H1 (cell line): ENCODE measurements at regions not wholly inside any gene's neighbourhood (a gene's known extent, or its start where the extent isn't known, plus 50 kb on each side); places are given as distances from the start of the nearest gene placed in this dataset.

ENCODE experiments used
- CTCF ChIA-PET: fragments of 300-600 bp; sonication (Branson Sonifier 250); formaldehyde crosslinking; loops from one replicate; lab custom pipeline; 2021; ENCODE audit not compliant: partially characterized antibody; lab: Charles Lee
- POLR2A ChIA-PET: fragments of 300-600 bp; sonication (Branson Sonifier 250); formaldehyde crosslinking; loops from one replicate; lab custom pipeline; 2021; ENCODE audit warnings: inconsistent platforms; ENCODE audit not compliant: partially characterized antibody; lab: Charles Lee
- DNase-seq, 2 experiments: peaks; one replicate each; pipeline versions ENCODE4 v3.0.0 to v3.0.0-alpha.2; 2010 to 2022; ENCODE audit warnings: low spot score in 2 of 2, low read depth in 1 of 2, mixed read lengths in 1 of 2
- FAIRE-seq: peaks from 2 replicates; lab custom pipeline; 2011; peaks lifted over from hg19 to GRCh38; lab: Jason Lieb, UNC
- H2AFZ ChIP-seq: 2 replicates; pipeline ENCODE4 v1.8.1; 2012; ENCODE audit warnings: low read length, inconsistent platforms
- H2AK5ac ChIP-seq: 2 replicates; pipeline ENCODE4 v1.6.1; 2013; ENCODE audit warnings: low read depth, low read length
- H2BK120ac ChIP-seq: replicated peaks from 2 replicates; pipeline ENCODE3; 2013; ENCODE audit warnings: low read depth, low read length, inconsistent platforms
- H2BK12ac ChIP-seq: 2 replicates; pipeline ENCODE4 v1.6.1; 2013; ENCODE audit warnings: low read depth, low read length
- H2BK15ac ChIP-seq: 2 replicates; pipeline ENCODE4 v1.6.1; 2013; ENCODE audit warnings: low read length
- H2BK20ac ChIP-seq: 2 replicates; pipeline ENCODE4 v1.6.1; 2013; ENCODE audit warnings: low read length
- H2BK5ac ChIP-seq: 2 replicates; pipeline ENCODE4 v1.6.1; 2013; ENCODE audit warnings: low read depth, low read length
- H3K14ac ChIP-seq: 2 replicates; pipeline ENCODE4 v1.6.1; 2013; ENCODE audit warnings: inconsistent platforms; ENCODE audit not compliant: insufficient read length
- H3K18ac ChIP-seq: 2 replicates; pipeline ENCODE4 v1.6.1; 2013; ENCODE audit warnings: low read length; ENCODE audit errors: extremely low read depth
- H3K23ac ChIP-seq: 2 replicates; pipeline ENCODE4 v1.6.1; 2013; ENCODE audit warnings: inconsistent platforms; ENCODE audit not compliant: insufficient read length
- H3K23me2 ChIP-seq: 2 replicates; pipeline ENCODE4 v1.6.1; 2013; ENCODE audit warnings: low read depth, low read length
- H3K27ac ChIP-seq: 2 replicates; pipeline ENCODE4 v1.6.1; 2011; ENCODE audit warnings: low read depth, low read length, inconsistent platforms
- H3K27me3 ChIP-seq, 4 experiments: replicated peaks in 1 of 4; 1 replicate in 1 of 4; 2 replicates in 3 of 4; pipeline versions ENCODE4 v1.6.1 to v1.8.1; 2011 to 2013; ENCODE audit warnings: low read length in 3 of 4, mild to moderate bottlenecking in 3 of 4, inconsistent platforms in 2 of 4, mixed read lengths in 2 of 4, moderate library complexity in 1 of 4; ENCODE audit not compliant: control insufficient read depth in 3 of 4, insufficient read depth in 3 of 4; ENCODE audit errors: extremely low read depth in 1 of 4
- H3K36me3 ChIP-seq, 4 experiments: 2 replicates each; pipeline versions ENCODE4 v1.6.1 to v1.8.1; 2011 to 2013; ENCODE audit warnings: mild to moderate bottlenecking in 4 of 4, low read length in 3 of 4, moderate library complexity in 2 of 4, control low read depth in 1 of 4, inconsistent platforms in 1 of 4; ENCODE audit not compliant: insufficient read depth in 4 of 4, control insufficient read depth in 2 of 4
- H3K4ac ChIP-seq: replicated peaks from 2 replicates; pipeline ENCODE3; 2013; ENCODE audit warnings: low read length, low read depth, mixed read lengths, inconsistent platforms; ENCODE audit not compliant: insufficient read length
- H3K4me1 ChIP-seq, 4 experiments: replicated peaks in 1 of 4; 1 replicate in 1 of 4; 2 replicates in 3 of 4; pipeline versions ENCODE4 v1.6.1 to v1.8.1; 2011 to 2013; ENCODE audit warnings: low read length in 3 of 4, inconsistent platforms in 2 of 4, mixed read lengths in 1 of 4; ENCODE audit not compliant: insufficient read depth in 4 of 4, control insufficient read depth in 3 of 4
- H3K4me2 ChIP-seq, 2 experiments: 2 replicates each; pipeline versions ENCODE4 v1.6.1 to v1.8.1; 2011 to 2013; ENCODE audit warnings: low read depth in 2 of 2, low read length in 2 of 2, control low read depth in 1 of 2, inconsistent platforms in 1 of 2, mild to moderate bottlenecking in 1 of 2; ENCODE audit not compliant: insufficient read depth in 1 of 2
- H3K4me3 ChIP-seq, 4 experiments: fragments of 200-600, 300-600 bp in 1 of 4; sonication (generic), shearing (Covaris generic), sonication (Bioruptor Twin) in 1 of 4; 2 replicates each; pipeline versions ENCODE4 v1.5.1 to v1.8.1; 2011 to 2016; ENCODE audit warnings: low read length in 4 of 4, low read depth in 3 of 4, control low read depth in 2 of 4, inconsistent platforms in 2 of 4, mild to moderate bottlenecking in 2 of 4, mixed read lengths in 1 of 4, moderate library complexity in 1 of 4; ENCODE audit not compliant: insufficient read depth in 2 of 4; ENCODE audit errors: extremely low read depth in 1 of 4
- H3K56ac ChIP-seq: replicated peaks from 2 replicates; pipeline ENCODE3; 2013; ENCODE audit warnings: low read depth, mild to moderate bottlenecking, mixed read lengths, low read length, inconsistent platforms; ENCODE audit not compliant: insufficient read length
- H3K79me1 ChIP-seq: 2 replicates; pipeline ENCODE4 v1.6.1; 2013; ENCODE audit warnings: low read depth, low read length, control low read depth
- H3K79me2 ChIP-seq, 2 experiments: 2 replicates each; pipeline versions ENCODE4 v1.6.1 to v1.8.1; 2012 to 2013; ENCODE audit warnings: low read length in 2 of 2, mild to moderate bottlenecking in 2 of 2, inconsistent platforms in 1 of 2; ENCODE audit not compliant: insufficient read depth in 2 of 2, control insufficient read depth in 1 of 2
- H3K9ac ChIP-seq, 4 experiments: replicated peaks in 1 of 4; 1 replicate in 1 of 4; 2 replicates in 3 of 4; pipeline versions ENCODE4 v1.6.1 to v1.8.1; 2011 to 2013; ENCODE audit warnings: low read depth in 3 of 4, low read length in 3 of 4, control low read depth in 2 of 4, mild to moderate bottlenecking in 2 of 4, moderate library complexity in 2 of 4, inconsistent platforms in 1 of 4; ENCODE audit errors: extremely low read depth in 1 of 4
- H3K9me3 ChIP-seq, 2 experiments: 2 replicates each; pipeline versions ENCODE4 v1.6.1 to v1.8.1; 2012 to 2013; ENCODE audit warnings: mild to moderate bottlenecking in 2 of 2, moderate library complexity in 2 of 2, control low read depth in 1 of 2, inconsistent platforms in 1 of 2, low read depth in 1 of 2, low read length in 1 of 2, mixed read lengths in 1 of 2; ENCODE audit not compliant: insufficient read depth in 2 of 2
- H4K20me1 ChIP-seq, 2 experiments: replicated peaks in 1 of 2; 2 replicates each; pipeline versions ENCODE3 to v1.8.1; 2011 to 2013; ENCODE audit warnings: inconsistent platforms in 2 of 2, low read length in 2 of 2, mild to moderate bottlenecking in 1 of 2; ENCODE audit not compliant: insufficient read depth in 2 of 2, control insufficient read depth in 1 of 2
- H4K5ac ChIP-seq: 2 replicates; pipeline ENCODE4 v1.6.1; 2013; ENCODE audit warnings: low read length, low read depth, mixed read lengths, inconsistent platforms; ENCODE audit not compliant: insufficient read length
- H4K8ac ChIP-seq: 2 replicates; pipeline ENCODE4 v1.8.0; 2013; ENCODE audit warnings: mild to moderate bottlenecking, moderate library complexity, low read length, inconsistent platforms; ENCODE audit not compliant: insufficient read depth; ENCODE audit errors: extremely low read depth
- H4K91ac ChIP-seq: replicated peaks from 2 replicates; pipeline ENCODE3; 2013; ENCODE audit warnings: low read length, mixed read lengths, inconsistent platforms; ENCODE audit not compliant: insufficient read length
- KDM4A ChIP-seq: IDR thresholded peaks from one replicate; pipeline ENCODE4 v1.7.1; 2012; ENCODE audit warnings: low read depth, mild to moderate bottlenecking, moderate library complexity, low read length, inconsistent platforms; ENCODE audit not compliant: severe bottlenecking
- NANOG ChIP-seq: IDR thresholded peaks from 2 replicates; pipeline ENCODE4 v1.6.1; 2011; ENCODE audit warnings: low read length, low read depth, mild to moderate bottlenecking, inconsistent platforms; ENCODE audit not compliant: insufficient read depth, poor library complexity, severe bottlenecking
- SIRT6 ChIP-seq: IDR thresholded peaks from one replicate; pipeline ENCODE4 v1.7.1; 2012; ENCODE audit warnings: low read length, inconsistent platforms
- WGBS, 2 experiments: shearing (Covaris generic) in 1 of 2; methylation state at CpG; one replicate each; pipeline versions ENCODE4 v1.1.6 to v1.1.7; 2013 to 2015; ENCODE audit warnings: low lambda C conversion rate in 2 of 2, mixed read lengths in 2 of 2, inconsistent platforms in 1 of 2, low coverage in 1 of 2, missing lambda C conversion rate in 1 of 2; ENCODE audit not compliant: insufficient replicate concordance in 2 of 2, insufficient coverage in 1 of 2, insufficient read length in 1 of 2; ENCODE audit errors: extremely low coverage in 1 of 2, missing lambda C conversion rate in 1 of 2; 5-methylcytosine and 5-hydroxymethylcytosine counted together

- H3K9me3 ChIP-seq = no peaks in the 10 kb centered on the region
- H3K18ac ChIP-seq = no peak overlapping the region
- H3K27me3 ChIP-seq = no peaks in the 10 kb centered on the region
- FAIRE-seq = no peak
- no peak overlapping the region for H3K9ac ChIP-seq
- H3K4me3 ChIP-seq = no peak overlapping the region
- no peak overlapping the region for H2AFZ ChIP-seq
- 94% methylated on average over 4 of the region's 4 CpGs; no CpG with 5 or more reads in 1 of the 2 experiments for WGBS, 2 experiments
- H2AK5ac ChIP-seq = no peak overlapping the region
- POLR2A ChIA-PET = no interaction called here
- no peak overlapping the region for H2BK15ac ChIP-seq
- no peaks in the 10 kb centered on the region; a peak in 1 of 8 replicates for H3K36me3 ChIP-seq
- peaks cover 2% of the 10 kb centered on the region; the same call in 1 of the 2 replicates for H3K23me2 ChIP-seq
- H3K79me1 ChIP-seq = no peaks in the 10 kb centered on the region
- no peak overlapping the region for H3K4me2 ChIP-seq
- no peaks in the 10 kb centered on the region for H3K79me2 ChIP-seq
- H3K4ac ChIP-seq = no peak overlapping the region
- H3K14ac ChIP-seq = no peak overlapping the region
- no peak overlapping the region for H3K23ac ChIP-seq
- no peak overlapping the region for H2BK20ac ChIP-seq
- no peaks in the 10 kb centered on the region for H4K20me1 ChIP-seq
- no peak overlapping the region for H2BK12ac ChIP-seq
- no peak overlapping the region for H2BK5ac ChIP-seq
- no peak overlapping the region for H2BK120ac ChIP-seq
- no peak for DNase-seq
- H4K8ac ChIP-seq = no peak overlapping the region
- H3K27ac ChIP-seq = no peak overlapping the region
- H3K56ac ChIP-seq = no peak overlapping the region
- H4K5ac ChIP-seq = no peak overlapping the region
- CTCF ChIA-PET = no interaction called here
- H4K91ac ChIP-seq = no peak overlapping the region
- peaks cover 0 to 2% (median 0%) of the 10 kb centered on the region in 4 experiments; a peak in 1 of 7 replicates for H3K4me1 ChIP-seq
- TF ChIP-seq KDM4A (no peak), SIRT6 (no peak), NANOG (no peak)
Observed at GRCh38 chr5:34599471-34600117, 56.5 kb upstream of the RAI14 start.
